ENCODE measurements at regions not wholly inside any gene's neighbourhood (a gene's known extent, or its start where the extent isn't known, plus 50 kb on each side); places are given as distances from the start of the nearest gene placed in this dataset.
"Not testable (repeated sequence)": the region's sequence is repeated elsewhere in the genome, so short reads cannot be mapped to it uniquely, and the experiment has no call there.

GRCh38 chr17:445839-446238, 93.2 kb upstream of the RPH3AL start, which contains the start of gene RFLNB:
RFLNB (minus strand) TSS chr17:445939.
- DNase-seq (ENCODE audit: low spot score); in situ Hi-C loops (cut with HindIII; ENCODE audit: low sequenced_read_pairs): not testable (repeated sequence)

GRCh38 chr17:444879-445454, 92.4 kb upstream of the RPH3AL start:
- in situ Hi-C loops (cut with HindIII; ENCODE audit: low sequenced_read_pairs) = no loop called here
- DNase-seq (ENCODE audit: low spot score) = no peak

- DNase-seq (ENCODE audit: low spot score) = no peak
- in situ Hi-C loops (cut with HindIII; ENCODE audit: low sequenced_read_pairs) = no loop called here
Measured at GRCh38 chr17:443109-443508, 90.5 kb upstream of the RPH3AL start.

GRCh38 chr17:441155-441950, 88.7 kb upstream of the RPH3AL start:
- DNase-seq (ENCODE audit: low spot score) = no peak
- in situ Hi-C loops (cut with HindIII; ENCODE audit: low sequenced_read_pairs) = no loop called here

- in situ Hi-C loops (cut with HindIII; ENCODE audit: low sequenced_read_pairs) = no loop called here
- no peak for DNase-seq (ENCODE audit: low spot score)
Measured at GRCh38 chr17:438191-438590, 85.6 kb upstream of the RPH3AL start.

- in situ Hi-C loops (cut with HindIII; ENCODE audit: low sequenced_read_pairs) = no loop called here
- no peak for DNase-seq (ENCODE audit: low spot score)
Measured at GRCh38 chr17:437545-437944, 84.9 kb upstream of the RPH3AL start.

- in situ Hi-C loops (cut with HindIII; ENCODE audit: low sequenced_read_pairs) = no loop called here
Measured at GRCh38 chr17:436571-436970, 84.0 kb upstream of the RPH3AL start.

GRCh38 chr17:432471-432870, 79.9 kb upstream of the RPH3AL start:
- DNase-seq (ENCODE audit: low spot score); in situ Hi-C loops (cut with HindIII; ENCODE audit: low sequenced_read_pairs): not testable (repeated sequence)

More at GRCh38 chr17:436571-436970, 84.0 kb upstream of the RPH3AL start:
- no peak for DNase-seq (ENCODE audit: low spot score)

GRCh38 chr17:431494-431893, 78.9 kb upstream of the RPH3AL start:
- in situ Hi-C loops (cut with HindIII; ENCODE audit: low sequenced_read_pairs) = no loop called here

GRCh38 chr17:429589-429988, 77.0 kb upstream of the RPH3AL start:
- in situ Hi-C loops (cut with HindIII; ENCODE audit: low sequenced_read_pairs) = no loop called here
- no peak for DNase-seq (ENCODE audit: low spot score)

More at GRCh38 chr17:431494-431893, 78.9 kb upstream of the RPH3AL start:
- no peak for DNase-seq (ENCODE audit: low spot score)

- no peak for DNase-seq (ENCODE audit: low spot score)
- in situ Hi-C loops (cut with HindIII; ENCODE audit: low sequenced_read_pairs) = no loop called here
Measured at GRCh38 chr17:428414-428813, 75.8 kb upstream of the RPH3AL start.

- DNase-seq (ENCODE audit: low spot score) = no peak
- in situ Hi-C loops (cut with HindIII; ENCODE audit: low sequenced_read_pairs) = no loop called here
Measured at GRCh38 chr17:427891-428290, 75.3 kb upstream of the RPH3AL start.

- in situ Hi-C loops (cut with HindIII; ENCODE audit: low sequenced_read_pairs) = no loop called here
- no peak for DNase-seq (ENCODE audit: low spot score)
Measured at GRCh38 chr17:427327-427726, 74.7 kb upstream of the RPH3AL start.

- in situ Hi-C loops (cut with HindIII; ENCODE audit: low sequenced_read_pairs) = no loop called here
- no peak for DNase-seq (ENCODE audit: low spot score)
Measured at GRCh38 chr17:422196-422930, 69.8 kb upstream of the RPH3AL start.

- in situ Hi-C loops (cut with HindIII; ENCODE audit: low sequenced_read_pairs) = no loop called here
- DNase-seq (ENCODE audit: low spot score) = no peak
Measured at GRCh38 chr17:420479-421175, 68.0 kb upstream of the RPH3AL start.

GRCh38 chr17:419073-419735, 66.6 kb upstream of the RPH3AL start:
- no peak for DNase-seq (ENCODE audit: low spot score)
- in situ Hi-C loops (cut with HindIII; ENCODE audit: low sequenced_read_pairs) = no loop called here

GRCh38 chr17:418421-418751, 65.8 kb upstream of the RPH3AL start:
- in situ Hi-C loops (cut with HindIII; ENCODE audit: low sequenced_read_pairs) = no loop called here

GRCh38 chr17:417691-418420, 65.2 kb upstream of the RPH3AL start:
- in situ Hi-C loops (cut with HindIII; ENCODE audit: low sequenced_read_pairs) = no loop called here

More at GRCh38 chr17:418421-418751, 65.8 kb upstream of the RPH3AL start:
- no peak for DNase-seq (ENCODE audit: low spot score)

More at GRCh38 chr17:417691-418420, 65.2 kb upstream of the RPH3AL start:
- no peak for DNase-seq (ENCODE audit: low spot score)

All from G401 (cell line).